ENCODE measurements at regions not wholly inside any gene's neighbourhood (a gene's known extent, or its start where the extent isn't known, plus 50 kb on each side); places are given as distances from the start of the nearest gene placed in this dataset.

GRCh38 chr13:74084375-74084935 lies 49.7 kb downstream of the KLF12 start:
- DNase-seq, result no peak

- DNase-seq, result no peak
Measured at GRCh38 chr13:74082741-74083160, 51.5 kb downstream of the KLF12 start.

- DNase-seq, result peak in 1 of 5 experiments; percentile 36
Measured at GRCh38 chr13:74080762-74081161, 53.4 kb downstream of the KLF12 start.

GRCh38 chr13:74077792-74078191 lies 56.4 kb downstream of the KLF12 start:
- DNase-seq, result no peak

- no peak for DNase-seq
Measured at GRCh38 chr13:74077375-74077774, 56.8 kb downstream of the KLF12 start.

- no peak for DNase-seq
Measured at GRCh38 chr13:74074723-74075122, 59.5 kb downstream of the KLF12 start.

- no peak for DNase-seq
Measured at GRCh38 chr13:74073274-74073673, 60.9 kb downstream of the KLF12 start.

GRCh38 chr13:74070513-74070912 lies 63.7 kb downstream of the KLF12 start:
- peak in 1 of 5 experiments; percentile 50 for DNase-seq

GRCh38 chr13:74070065-74070464 lies 64.1 kb downstream of the KLF12 start:
- DNase-seq, result peak in 3 of 5 experiments; percentile 18 to 80 (median 65)

- peak in 1 of 5 experiments; percentile 31 for DNase-seq
Measured at GRCh38 chr13:74068471-74068870, 65.7 kb downstream of the KLF12 start.

GRCh38 chr13:74067818-74068217 lies 66.4 kb downstream of the KLF12 start:
- no peak for DNase-seq

GRCh38 chr13:74066937-74067336 lies 67.3 kb downstream of the KLF12 start:
- no peak for DNase-seq

GRCh38 chr13:74064805-74065312 lies 69.3 kb downstream of the KLF12 start:
- peak in 1 of 5 experiments; percentile 38 for DNase-seq

GRCh38 chr13:74063533-74064100 lies 70.6 kb downstream of the KLF12 start:
- no peak for DNase-seq

GRCh38 chr13:74062933-74063332 lies 71.3 kb downstream of the KLF12 start:
- DNase-seq, result peak in 1 of 5 experiments; percentile 81

GRCh38 chr13:74061926-74062595 lies 72.1 kb downstream of the KLF12 start:
- peak in 2 of 5 experiments; percentile 36 to 87 for DNase-seq

GRCh38 chr13:74056801-74057542 lies 77.2 kb downstream of the KLF12 start:
- no peak for DNase-seq

- no peak for DNase-seq
Measured at GRCh38 chr13:74052402-74052928, 81.7 kb downstream of the KLF12 start.

- DNase-seq, result no peak
Measured at GRCh38 chr13:74048756-74049155, 85.4 kb downstream of the KLF12 start.

- DNase-seq, result no peak
Measured at GRCh38 chr13:74047931-74048600, 86.1 kb downstream of the KLF12 start.

GRCh38 chr13:74046431-74046830 lies 87.8 kb downstream of the KLF12 start:
- peak in 1 of 5 experiments; percentile 25 for DNase-seq

GRCh38 chr13:74045583-74045982 lies 88.6 kb downstream of the KLF12 start:
- DNase-seq, result no peak
